ENCODE measurements at regions not wholly inside any gene's neighbourhood (a gene's known extent, or its start where the extent isn't known, plus 50 kb on each side); places are given as distances from the start of the nearest gene placed in this dataset.

DNA sequence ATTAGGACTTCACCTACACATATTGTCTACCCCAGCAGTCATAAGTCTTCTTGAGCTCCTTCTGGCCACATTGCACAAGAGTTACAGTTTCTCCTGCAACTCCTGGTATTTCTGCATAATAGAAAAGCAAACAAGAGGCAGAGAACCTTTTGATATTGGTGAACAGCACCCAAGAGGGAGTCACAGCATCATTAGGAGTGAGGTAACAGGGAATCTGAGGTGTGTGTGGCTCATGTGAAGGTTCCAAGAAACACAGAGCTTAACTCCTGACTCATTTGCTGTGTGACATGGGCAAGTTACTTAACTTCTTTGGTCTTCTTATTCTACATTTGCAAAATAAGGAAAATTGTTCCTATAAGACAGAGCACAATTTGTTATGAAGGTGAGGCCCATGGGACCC, 374.6 kb downstream of the INSC start:
- Histone ChIP-seq H3K4me1 (ENCODE audit: control insufficient read depth in 2 of 2, insufficient read depth in 2 of 2, low read length in 2 of 2) (no peaks in the 10 kb centered on the region), H3K36me3 (ENCODE audit: control insufficient read depth in 2 of 2, insufficient read depth in 2 of 2, low read length in 1 of 2) (no peaks in the 10 kb centered on the region), H3K4me3 (ENCODE audit: low read length in 2 of 2) (no peak overlapping the region), H3K27ac (ENCODE audit: low read depth in 1 of 2, low read length in 1 of 2) (no peak overlapping the region), H3K9me3 (ENCODE audit: control insufficient read depth in 2 of 2, insufficient read depth in 1 of 2, low read length in 1 of 2) (no peaks in the 10 kb centered on the region), H3K27me3 (ENCODE audit: control insufficient read depth in 2 of 2, insufficient read depth in 1 of 2, low read length in 1 of 2) (no peaks in the 10 kb centered on the region)
- no peak for DNase-seq (ENCODE audit: low read depth in 6 of 9, low spot score in 9 of 9)

DNA sequence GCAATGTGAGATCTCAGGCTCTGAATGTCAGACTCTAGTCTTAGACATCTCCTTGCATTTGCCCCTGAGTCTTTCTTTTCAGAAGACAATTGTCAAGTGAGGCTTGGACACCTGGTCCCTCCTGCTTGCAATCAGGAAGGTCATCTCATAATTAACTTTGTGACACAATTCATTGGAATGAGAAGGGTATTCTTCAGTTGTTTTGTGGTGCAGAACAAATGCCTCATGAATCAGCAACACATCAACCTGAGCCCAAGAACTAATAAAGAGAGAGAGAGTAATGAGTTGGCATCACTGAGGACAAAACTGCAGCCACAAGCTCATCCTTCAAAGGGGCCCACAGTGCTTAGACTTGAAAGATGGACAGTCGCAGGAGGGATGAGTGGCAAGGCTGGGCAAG, 375.8 kb downstream of the INSC start:
- no peaks in the 10 kb centered on the region for H3K36me3 ChIP-seq (ENCODE audit: control insufficient read depth in 2 of 2, insufficient read depth in 2 of 2, low read length in 1 of 2)
- no peak for DNase-seq (ENCODE audit: low read depth in 6 of 9, low spot score in 9 of 9)
- H3K4me3 ChIP-seq (ENCODE audit: low read length in 2 of 2) = no peak overlapping the region
- H3K4me1 ChIP-seq (ENCODE audit: control insufficient read depth in 2 of 2, insufficient read depth in 2 of 2, low read length in 2 of 2) = no peaks in the 10 kb centered on the region
- H3K9me3 ChIP-seq (ENCODE audit: control insufficient read depth in 2 of 2, insufficient read depth in 1 of 2, low read length in 1 of 2) = no peaks in the 10 kb centered on the region
- no peaks in the 10 kb centered on the region for H3K27me3 ChIP-seq (ENCODE audit: control insufficient read depth in 2 of 2, insufficient read depth in 1 of 2, low read length in 1 of 2)
- H3K27ac ChIP-seq (ENCODE audit: low read depth in 1 of 2, low read length in 1 of 2) = no peak overlapping the region
- 98% methylated on average over 1 of the region's 1 CpG for WGBS

DNA sequence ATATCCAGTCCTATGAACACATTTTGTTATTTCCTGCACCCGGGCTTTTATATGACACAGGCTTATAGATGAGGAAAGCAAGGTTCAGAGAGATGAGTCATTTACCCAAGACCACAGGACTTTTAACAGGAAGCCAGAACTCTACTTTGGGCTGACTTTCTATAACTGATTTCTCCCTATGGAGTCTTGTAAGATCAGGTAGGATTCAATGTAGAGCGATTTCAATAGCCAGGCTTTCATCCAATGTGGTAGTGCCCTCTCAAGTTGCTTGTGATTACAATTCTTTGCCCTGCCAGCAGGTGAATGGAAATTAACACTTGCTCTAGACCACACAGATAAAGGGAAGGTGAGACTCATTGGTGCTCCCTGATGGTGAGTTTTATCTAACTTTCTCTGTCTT, 378.3 kb downstream of the INSC start:
- no peak overlapping the region for H3K4me3 ChIP-seq (ENCODE audit: low read length in 2 of 2)
- H3K9me3 ChIP-seq (ENCODE audit: control insufficient read depth in 2 of 2, insufficient read depth in 1 of 2, low read length in 1 of 2) = no peaks in the 10 kb centered on the region
- no peak overlapping the region for H3K27ac ChIP-seq (ENCODE audit: low read depth in 1 of 2, low read length in 1 of 2)
- no peaks in the 10 kb centered on the region for H3K27me3 ChIP-seq (ENCODE audit: control insufficient read depth in 2 of 2, insufficient read depth in 1 of 2, low read length in 1 of 2)
- H3K4me1 ChIP-seq (ENCODE audit: control insufficient read depth in 2 of 2, insufficient read depth in 2 of 2, low read length in 2 of 2) = no peaks in the 10 kb centered on the region
- no peaks in the 10 kb centered on the region for H3K36me3 ChIP-seq (ENCODE audit: control insufficient read depth in 2 of 2, insufficient read depth in 2 of 2, low read length in 1 of 2)
- 83% methylated on average over 2 of the region's 2 CpGs for WGBS
- DNase-seq (ENCODE audit: low read depth in 6 of 9, low spot score in 9 of 9) = no peak

DNA sequence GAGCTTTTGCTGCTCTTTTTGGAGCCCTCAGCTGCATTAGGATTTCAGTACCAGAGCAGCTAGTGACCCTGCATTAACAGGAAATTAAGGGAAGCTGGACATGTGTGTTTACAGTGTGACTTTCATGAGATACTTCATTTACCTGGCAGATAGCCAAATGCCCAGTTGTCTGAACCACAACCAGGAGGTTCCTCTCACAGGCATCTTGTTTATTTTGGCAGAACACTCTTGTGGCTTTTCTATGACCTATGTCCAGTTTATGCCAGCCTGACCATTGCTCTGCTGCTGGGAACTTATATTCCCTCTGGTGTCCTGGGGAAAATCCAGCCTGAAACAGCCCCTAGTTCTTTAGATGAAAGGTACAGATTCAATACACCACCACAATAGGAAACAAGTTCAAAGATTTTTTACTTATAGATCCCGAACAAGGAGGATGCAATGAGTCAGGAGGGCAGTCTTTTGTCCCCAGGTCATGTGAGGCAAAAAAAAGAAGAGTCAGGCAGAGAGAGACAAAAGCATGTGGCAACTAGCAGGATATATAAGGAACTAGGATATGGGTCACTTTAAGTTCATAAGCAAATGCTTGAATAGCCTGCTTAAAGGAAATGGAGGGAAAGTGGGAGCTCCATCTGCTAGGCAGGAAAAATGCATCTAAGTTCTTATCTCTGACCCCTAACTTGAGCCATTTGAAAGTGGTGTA, 379.3 kb downstream of the INSC start:
- H3K27ac ChIP-seq (ENCODE audit: low read depth in 1 of 2, low read length in 1 of 2) = no peak overlapping the region
- no peak for DNase-seq (ENCODE audit: low read depth in 6 of 9, low spot score in 9 of 9)
- H3K4me1 ChIP-seq (ENCODE audit: control insufficient read depth in 2 of 2, insufficient read depth in 2 of 2, low read length in 2 of 2) = no peaks in the 10 kb centered on the region
- no peaks in the 10 kb centered on the region for H3K36me3 ChIP-seq (ENCODE audit: control insufficient read depth in 2 of 2, insufficient read depth in 2 of 2, low read length in 1 of 2)
- H3K27me3 ChIP-seq (ENCODE audit: control insufficient read depth in 2 of 2, insufficient read depth in 1 of 2, low read length in 1 of 2) = no peaks in the 10 kb centered on the region
- WGBS = 41% methylated on average over 1 of the region's 1 CpG
- no peak overlapping the region for H3K4me3 ChIP-seq (ENCODE audit: low read length in 2 of 2)
- H3K9me3 ChIP-seq (ENCODE audit: control insufficient read depth in 2 of 2, insufficient read depth in 1 of 2, low read length in 1 of 2) = no peaks in the 10 kb centered on the region

DNA sequence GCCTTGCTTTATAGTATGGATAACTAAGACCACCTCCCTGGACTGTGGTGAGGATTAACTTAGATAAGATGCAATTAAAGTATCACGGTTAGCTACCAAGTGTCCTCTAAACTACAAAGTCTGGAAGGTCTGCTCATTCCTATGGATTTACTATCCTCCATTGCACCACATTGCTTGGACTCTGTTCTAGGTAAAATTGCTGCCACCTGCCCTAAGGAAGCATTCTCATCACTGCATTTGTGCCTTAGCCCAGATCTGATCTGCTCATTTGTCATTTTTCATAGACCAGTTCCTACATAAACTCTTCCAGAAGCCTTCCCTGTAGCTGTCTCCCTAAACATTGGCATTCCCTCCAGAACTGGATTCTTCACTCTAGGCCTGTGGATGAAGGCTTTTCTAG, 380.0 kb downstream of the INSC start:
- Histone ChIP-seq H3K4me3 (ENCODE audit: low read length in 2 of 2) (no peak overlapping the region), H3K27ac (ENCODE audit: low read depth in 1 of 2, low read length in 1 of 2) (no peak overlapping the region), H3K27me3 (ENCODE audit: control insufficient read depth in 2 of 2, insufficient read depth in 1 of 2, low read length in 1 of 2) (no peaks in the 10 kb centered on the region), H3K4me1 (ENCODE audit: control insufficient read depth in 2 of 2, insufficient read depth in 2 of 2, low read length in 2 of 2) (no peaks in the 10 kb centered on the region), H3K9me3 (ENCODE audit: control insufficient read depth in 2 of 2, insufficient read depth in 1 of 2, low read length in 1 of 2) (no peaks in the 10 kb centered on the region), H3K36me3 (ENCODE audit: control insufficient read depth in 2 of 2, insufficient read depth in 2 of 2, low read length in 1 of 2) (no peaks in the 10 kb centered on the region)
- DNase-seq (ENCODE audit: low read depth in 6 of 9, low spot score in 9 of 9) = no peak
- 98% methylated on average over 1 of the region's 1 CpG for WGBS

DNA sequence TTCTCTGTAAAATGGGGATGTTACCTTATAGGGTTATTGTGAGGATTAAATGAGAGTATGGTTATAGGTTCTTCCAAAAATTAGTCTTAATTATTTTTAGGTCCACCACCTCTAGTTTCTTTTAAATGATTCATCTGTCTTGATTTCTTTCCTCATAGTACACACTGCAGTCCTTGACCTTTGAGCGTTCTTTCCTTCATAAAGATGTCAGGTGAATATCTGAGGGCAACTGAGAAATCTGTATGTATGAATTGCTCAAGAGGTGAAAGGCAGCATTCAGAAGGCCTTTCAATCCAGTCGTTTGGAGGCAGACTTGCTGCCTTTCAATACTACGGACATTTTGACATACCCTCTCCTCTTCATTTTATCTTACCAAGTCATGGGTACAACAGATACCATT, 380.7 kb downstream of the INSC start:
- Histone ChIP-seq H3K36me3 (ENCODE audit: control insufficient read depth in 2 of 2, insufficient read depth in 2 of 2, low read length in 1 of 2) (no peaks in the 10 kb centered on the region), H3K27ac (ENCODE audit: low read depth in 1 of 2, low read length in 1 of 2) (no peak overlapping the region), H3K4me3 (ENCODE audit: low read length in 2 of 2) (no peak overlapping the region), H3K27me3 (ENCODE audit: control insufficient read depth in 2 of 2, insufficient read depth in 1 of 2, low read length in 1 of 2) (no peaks in the 10 kb centered on the region), H3K4me1 (ENCODE audit: control insufficient read depth in 2 of 2, insufficient read depth in 2 of 2, low read length in 2 of 2) (no peaks in the 10 kb centered on the region), H3K9me3 (ENCODE audit: control insufficient read depth in 2 of 2, insufficient read depth in 1 of 2, low read length in 1 of 2) (no peaks in the 10 kb centered on the region)
- 78% methylated on average over 3 of the region's 3 CpGs for WGBS
- no peak for DNase-seq (ENCODE audit: low read depth in 6 of 9, low spot score in 9 of 9)

DNA sequence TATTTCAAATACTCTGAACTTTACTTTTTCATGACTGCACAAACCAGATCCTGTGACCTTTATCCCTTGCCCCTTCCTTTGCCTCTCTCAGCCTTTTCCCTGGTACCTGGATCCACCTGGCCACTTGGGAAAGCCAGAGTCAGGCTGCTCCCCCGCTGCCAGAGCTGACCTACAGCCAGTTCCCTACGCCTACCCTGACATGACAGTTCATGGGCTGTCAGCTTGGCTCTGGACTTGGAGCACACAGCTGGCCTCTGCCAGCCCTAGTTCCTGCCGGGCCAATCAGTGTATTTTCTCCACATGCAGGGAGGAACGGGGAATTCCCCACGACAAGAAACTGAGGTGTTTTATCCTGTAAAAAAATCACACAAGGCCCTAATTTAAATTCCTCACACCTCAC, 382.6 kb downstream of the INSC start:
- H3K4me1 ChIP-seq (ENCODE audit: control insufficient read depth in 2 of 2, insufficient read depth in 2 of 2, low read length in 2 of 2) = no peaks in the 10 kb centered on the region
- no peaks in the 10 kb centered on the region for H3K36me3 ChIP-seq (ENCODE audit: control insufficient read depth in 2 of 2, insufficient read depth in 2 of 2, low read length in 1 of 2)
- H3K27me3 ChIP-seq (ENCODE audit: control insufficient read depth in 2 of 2, insufficient read depth in 1 of 2, low read length in 1 of 2) = no peaks in the 10 kb centered on the region
- no peak for DNase-seq (ENCODE audit: low read depth in 6 of 9, low spot score in 9 of 9)
- no peaks in the 10 kb centered on the region for H3K9me3 ChIP-seq (ENCODE audit: control insufficient read depth in 2 of 2, insufficient read depth in 1 of 2, low read length in 1 of 2)
- no peak overlapping the region for H3K27ac ChIP-seq (ENCODE audit: low read depth in 1 of 2, low read length in 1 of 2)
- 79% methylated on average over 5 of the region's 5 CpGs for WGBS
- no peak overlapping the region for H3K4me3 ChIP-seq (ENCODE audit: low read length in 2 of 2)

DNA sequence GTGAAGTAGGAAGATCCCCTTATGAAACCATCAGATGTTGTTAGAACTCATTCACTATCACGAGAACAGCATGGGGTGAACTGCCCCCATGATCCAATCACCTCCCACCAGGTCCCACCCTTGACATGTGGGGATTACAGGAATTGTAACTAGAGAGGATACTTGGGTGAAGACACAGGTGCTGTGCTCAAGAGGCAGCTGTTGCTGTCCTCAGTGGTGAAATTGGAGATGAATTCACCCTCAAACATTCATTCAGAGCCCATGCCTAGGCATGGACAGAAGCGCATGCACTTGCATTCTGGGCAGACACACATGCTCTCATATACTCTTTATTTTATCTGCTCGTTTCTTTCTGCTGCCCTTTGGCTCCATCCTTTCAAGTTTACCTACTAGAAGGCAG, 385.0 kb downstream of the INSC start:
- DNase-seq (ENCODE audit: low read depth in 6 of 9, low spot score in 9 of 9) = no peak
- Histone ChIP-seq H3K27me3 (ENCODE audit: control insufficient read depth in 2 of 2, insufficient read depth in 1 of 2, low read length in 1 of 2) (no peaks in the 10 kb centered on the region), H3K36me3 (ENCODE audit: control insufficient read depth in 2 of 2, insufficient read depth in 2 of 2, low read length in 1 of 2) (no peaks in the 10 kb centered on the region), H3K27ac (ENCODE audit: low read depth in 1 of 2, low read length in 1 of 2) (no peak overlapping the region), H3K4me3 (ENCODE audit: low read length in 2 of 2) (no peak overlapping the region), H3K4me1 (ENCODE audit: control insufficient read depth in 2 of 2, insufficient read depth in 2 of 2, low read length in 2 of 2) (no peaks in the 10 kb centered on the region), H3K9me3 (ENCODE audit: control insufficient read depth in 2 of 2, insufficient read depth in 1 of 2, low read length in 1 of 2) (no peaks in the 10 kb centered on the region)
- WGBS = 89% methylated on average over 3 of the region's 3 CpGs

DNA sequence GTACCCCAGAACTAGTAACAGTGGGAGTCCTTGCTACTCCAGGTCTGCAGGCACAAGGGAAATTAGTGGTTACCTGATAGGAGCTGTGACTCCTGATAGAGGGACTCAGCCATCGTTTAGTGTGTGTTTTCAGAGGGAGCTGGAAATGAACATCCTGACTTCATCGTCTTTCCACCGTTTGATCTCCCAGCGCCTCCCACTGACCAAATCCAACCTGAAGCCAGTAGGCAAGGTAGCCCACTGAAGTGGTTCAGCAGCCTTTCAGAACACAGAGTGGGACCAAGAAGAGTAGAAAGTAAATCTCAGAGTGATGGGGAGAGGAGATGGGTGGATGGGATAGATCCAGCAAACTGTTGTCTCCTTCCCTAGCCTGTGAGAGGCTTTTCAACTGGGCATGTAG, 385.9 kb downstream of the INSC start:
- no peaks in the 10 kb centered on the region for H3K9me3 ChIP-seq (ENCODE audit: control insufficient read depth in 2 of 2, insufficient read depth in 1 of 2, low read length in 1 of 2)
- no peaks in the 10 kb centered on the region for H3K27me3 ChIP-seq (ENCODE audit: control insufficient read depth in 2 of 2, insufficient read depth in 1 of 2, low read length in 1 of 2)
- no peak overlapping the region for H3K4me3 ChIP-seq (ENCODE audit: low read length in 2 of 2)
- H3K4me1 ChIP-seq (ENCODE audit: control insufficient read depth in 2 of 2, insufficient read depth in 2 of 2, low read length in 2 of 2) = no peaks in the 10 kb centered on the region
- H3K27ac ChIP-seq (ENCODE audit: low read depth in 1 of 2, low read length in 1 of 2) = no peak overlapping the region
- no peaks in the 10 kb centered on the region for H3K36me3 ChIP-seq (ENCODE audit: control insufficient read depth in 2 of 2, insufficient read depth in 2 of 2, low read length in 1 of 2)
- DNase-seq (ENCODE audit: low read depth in 6 of 9, low spot score in 9 of 9) = no peak
- 74% methylated on average over 4 of the region's 4 CpGs for WGBS

DNA sequence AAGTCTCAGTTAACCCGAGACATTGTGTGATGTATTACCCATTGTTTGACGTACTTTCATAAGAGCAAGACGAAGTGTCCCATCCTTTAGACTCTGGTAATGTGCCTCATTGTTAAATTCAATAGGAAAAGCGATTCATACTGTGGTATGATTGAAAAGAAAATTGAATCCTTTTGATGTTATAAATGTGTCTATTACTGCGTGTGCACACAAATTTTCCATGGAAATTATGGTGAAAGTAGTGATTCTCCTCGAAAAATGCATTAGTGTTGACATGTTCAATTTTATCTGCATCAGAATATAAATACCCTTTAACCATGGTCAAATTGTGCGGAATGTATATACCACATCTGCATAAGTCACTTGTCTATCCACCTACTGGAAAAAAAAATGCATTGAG, 386.8 kb downstream of the INSC start:
- H3K4me3 ChIP-seq (ENCODE audit: low read length in 2 of 2) = no peak overlapping the region
- no peaks in the 10 kb centered on the region for H3K27me3 ChIP-seq (ENCODE audit: control insufficient read depth in 2 of 2, insufficient read depth in 1 of 2, low read length in 1 of 2)
- H3K9me3 ChIP-seq (ENCODE audit: control insufficient read depth in 2 of 2, insufficient read depth in 1 of 2, low read length in 1 of 2) = no peaks in the 10 kb centered on the region
- H3K36me3 ChIP-seq (ENCODE audit: control insufficient read depth in 2 of 2, insufficient read depth in 2 of 2, low read length in 1 of 2) = no peaks in the 10 kb centered on the region
- no peaks in the 10 kb centered on the region for H3K4me1 ChIP-seq (ENCODE audit: control insufficient read depth in 2 of 2, insufficient read depth in 2 of 2, low read length in 2 of 2)
- H3K27ac ChIP-seq (ENCODE audit: low read depth in 1 of 2, low read length in 1 of 2) = no peak overlapping the region
- WGBS = 80% methylated on average over 7 of the region's 7 CpGs
- no peak for DNase-seq (ENCODE audit: low read depth in 6 of 9, low spot score in 9 of 9)
